T-helper 1 cell treated with Interleukin-12 subunit alpha and Interleukin-12 subunit beta and Interleukin-4 antibody, amounts not matched to agents 30 μg/mL and 1 μg/mL, for 36 hours (primary cell): ENCODE measurements at regions not wholly inside any gene's neighbourhood (a gene's known extent, or its start where the extent isn't known, plus 50 kb on each side); places are given as distances from the start of the nearest gene placed in this dataset.
"Not testable (repeated sequence)": the region's sequence is repeated elsewhere in the genome, so short reads cannot be mapped to it uniquely, and the experiment has no call there.

Experiments
- H3K27ac Mint-ChIP-seq: one replicate; pipeline ENCODE4 v1.8.0; 2021; ENCODE audit warnings: mild to moderate bottlenecking, mixed read lengths
- H3K27me3 Mint-ChIP-seq: one replicate; pipeline ENCODE4 v1.8.0; 2021; ENCODE audit warnings: low read depth, mixed read lengths
- H3K36me3 Mint-ChIP-seq: one replicate; pipeline ENCODE4 v1.8.0; 2021; ENCODE audit warnings: low read depth, mixed read lengths
- H3K4me1 Mint-ChIP-seq: one replicate; pipeline ENCODE4 v1.8.0; 2021; ENCODE audit warnings: low read depth, mixed read lengths
- H3K4me3 Mint-ChIP-seq: one replicate; pipeline ENCODE4 v1.8.0; 2021; ENCODE audit warnings: mild to moderate bottlenecking, moderate library complexity, mixed read lengths
- H3K9me3 Mint-ChIP-seq: one replicate; pipeline ENCODE4 v1.8.0; 2021; ENCODE audit warnings: mixed read lengths

DNA sequence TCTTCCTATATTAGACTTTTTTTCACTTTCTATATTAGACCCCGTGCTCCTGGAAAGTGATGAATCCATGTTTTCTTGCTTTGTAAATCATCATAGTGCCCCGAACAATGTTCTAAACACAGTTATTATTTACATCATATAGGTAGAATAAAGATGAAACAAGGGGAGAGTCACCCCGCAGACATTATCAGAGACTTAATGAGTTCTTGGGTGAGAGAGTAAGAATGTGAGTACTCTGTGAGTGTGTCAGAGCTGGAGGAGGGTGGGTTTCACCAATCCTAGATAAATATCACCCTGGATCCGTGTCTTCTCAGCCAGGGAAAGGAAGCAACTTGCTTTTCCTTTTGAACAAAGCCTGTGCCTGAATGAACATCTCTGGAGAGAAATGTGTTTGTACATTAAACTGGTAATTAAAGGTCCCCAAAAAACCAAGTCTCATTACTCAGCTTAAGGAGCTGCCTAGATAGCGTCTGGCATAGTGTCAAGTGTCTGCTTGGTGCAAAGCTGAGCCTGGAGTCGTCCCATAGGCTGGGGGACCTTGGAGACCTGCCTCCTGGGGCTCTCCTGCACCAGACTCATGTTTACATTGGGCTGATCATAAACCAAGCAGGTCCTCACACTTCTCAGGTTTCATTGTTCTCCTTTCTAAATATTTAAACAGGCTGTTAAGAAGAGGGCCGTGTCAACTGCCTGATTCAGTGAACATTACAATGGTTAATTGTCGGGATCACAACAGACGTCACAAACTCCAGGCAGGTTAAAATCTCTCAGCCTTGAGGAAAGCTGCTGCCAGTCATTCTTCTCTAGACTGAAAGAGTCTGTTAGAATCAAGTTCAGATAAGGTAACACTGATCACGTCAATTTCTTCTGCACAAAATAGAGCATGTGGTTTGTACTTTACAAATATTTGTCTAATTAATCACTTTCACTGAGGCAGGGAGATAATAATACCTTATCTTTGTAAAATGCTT, 179.7 kb upstream of the MYLIP start:
- H3K9me3 Mint-ChIP-seq: no peaks in the 10 kb centered on the region
- no peak overlapping the region for H3K27ac Mint-ChIP-seq
- H3K36me3 Mint-ChIP-seq: no peaks in the 10 kb centered on the region

DNA sequence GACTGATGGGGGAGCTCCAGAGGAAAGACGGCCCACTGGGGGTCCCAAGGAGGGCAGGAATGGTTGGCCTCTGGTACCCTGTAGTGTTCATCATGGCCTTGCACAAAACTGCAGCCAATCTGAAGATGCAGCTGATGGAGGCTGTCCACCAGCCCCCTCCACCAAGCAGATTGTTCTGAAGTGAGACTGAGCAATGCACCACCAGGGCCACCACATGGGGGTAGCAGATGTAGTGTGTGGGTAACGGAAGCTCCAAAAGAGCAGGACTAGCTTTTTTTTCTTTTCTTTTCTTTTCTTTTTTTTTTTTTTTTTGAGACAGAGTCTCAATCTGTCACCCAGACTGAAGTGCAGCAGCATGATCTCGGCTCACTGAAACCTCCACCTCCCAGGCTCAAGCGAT, 181.0 kb upstream of the MYLIP start:
- H3K4me1 Mint-ChIP-seq: peaks cover 2% of the 10 kb centered on the region
- H3K36me3 Mint-ChIP-seq: no peaks in the 10 kb centered on the region
- H3K4me3 Mint-ChIP-seq: no peak overlapping the region
- no peak overlapping the region for H3K27ac Mint-ChIP-seq
- no peaks in the 10 kb centered on the region for H3K9me3 Mint-ChIP-seq
- no peaks in the 10 kb centered on the region for H3K27me3 Mint-ChIP-seq

More for the DNA sequence above, 179.7 kb upstream of the MYLIP start:
- H3K4me3 Mint-ChIP-seq: no peak overlapping the region
- no peaks in the 10 kb centered on the region for H3K27me3 Mint-ChIP-seq
- peaks cover 2% of the 10 kb centered on the region for H3K4me1 Mint-ChIP-seq

DNA sequence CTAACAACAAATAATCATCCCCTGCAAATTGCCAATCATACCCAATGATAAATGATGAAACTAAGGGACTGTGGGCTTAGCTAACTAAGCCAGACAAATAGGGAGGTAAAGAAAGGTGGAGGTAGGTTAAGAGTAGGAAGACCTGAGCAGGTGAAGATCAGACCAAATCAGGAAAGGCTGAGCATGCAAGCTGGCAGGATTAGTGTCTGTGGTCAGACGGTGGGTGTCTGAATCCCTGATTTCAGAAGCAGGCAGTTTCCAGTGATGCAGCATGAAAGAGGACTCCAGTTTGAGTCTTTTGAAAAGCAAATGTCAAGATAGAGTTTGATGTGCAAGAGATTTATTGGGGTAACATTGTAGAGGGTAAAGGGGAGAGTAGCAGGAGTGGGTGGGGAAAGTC, 181.4 kb upstream of the MYLIP start:
- H3K4me1 Mint-ChIP-seq: peaks cover under 1% of the 10 kb centered on the region
- H3K36me3 Mint-ChIP-seq: no peaks in the 10 kb centered on the region
- no peaks in the 10 kb centered on the region for H3K9me3 Mint-ChIP-seq
- no peak overlapping the region for H3K27ac Mint-ChIP-seq
- no peaks in the 10 kb centered on the region for H3K27me3 Mint-ChIP-seq
- no peak overlapping the region for H3K4me3 Mint-ChIP-seq

DNA sequence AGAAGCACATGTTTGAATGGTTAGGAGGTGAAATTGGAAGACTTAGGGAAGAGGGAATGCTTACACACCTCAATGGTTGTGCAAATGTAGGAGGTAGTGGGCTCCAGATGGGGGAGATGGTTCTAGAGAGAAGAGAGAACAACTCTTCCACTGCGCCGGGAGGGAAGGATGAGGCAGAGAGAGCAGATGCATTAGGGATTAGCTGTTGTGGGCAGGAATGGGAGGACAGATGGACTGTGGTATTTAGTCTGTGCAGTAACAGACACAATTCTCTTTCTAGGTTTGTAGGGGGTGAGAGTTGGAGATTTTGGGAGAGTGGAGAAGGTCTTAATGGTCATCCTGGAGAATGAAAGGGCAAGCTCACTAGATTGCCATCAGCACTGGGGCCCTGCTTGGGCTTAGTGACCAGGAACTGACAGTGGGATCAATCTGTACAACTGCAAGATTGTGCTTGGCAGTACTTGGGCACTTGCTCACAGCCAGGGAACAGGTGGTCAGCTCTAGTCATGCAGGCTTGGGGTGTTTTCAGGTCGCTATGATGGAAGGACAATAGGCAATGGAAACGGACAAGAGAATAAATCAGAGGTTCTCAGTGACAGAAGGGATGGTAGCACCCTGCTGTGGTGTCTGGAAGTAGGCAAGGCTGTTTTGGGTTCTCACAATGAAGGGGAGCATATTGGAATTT, 182.0 kb upstream of the MYLIP start:
- Mint-ChIP-seq H3K27me3 (no peaks in the 10 kb centered on the region), H3K36me3 (no peaks in the 10 kb centered on the region), H3K4me3 (no peak overlapping the region), H3K9me3 (no peaks in the 10 kb centered on the region), H3K4me1 (no peaks in the 10 kb centered on the region), H3K27ac (no peak overlapping the region)

DNA sequence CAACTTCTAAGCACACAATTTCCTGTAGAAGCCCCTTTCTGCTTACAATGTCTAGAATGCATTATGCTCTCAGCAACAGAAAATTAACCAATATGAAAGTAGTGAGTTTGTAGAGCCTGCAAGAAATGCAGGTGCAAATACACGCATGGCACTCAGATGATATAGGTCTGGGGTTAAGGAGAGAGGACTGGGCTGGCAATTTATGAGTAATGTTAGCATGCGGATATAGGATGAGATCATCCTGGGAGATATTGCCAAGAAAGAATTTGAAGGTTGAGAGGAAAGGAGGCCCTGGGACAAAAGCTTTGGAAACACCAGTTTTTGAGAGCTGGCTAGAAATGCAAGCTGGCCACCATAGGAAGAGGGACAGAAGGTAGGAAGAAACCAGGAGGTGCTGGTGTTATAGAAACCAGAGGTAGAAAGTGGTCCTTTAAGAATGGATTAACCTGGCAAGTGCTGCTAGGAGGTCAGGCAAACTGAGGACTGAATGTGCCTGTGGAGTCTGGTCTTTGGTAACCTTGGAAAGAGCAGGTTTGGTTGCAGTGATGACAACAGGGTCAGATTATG, 183.2 kb upstream of the MYLIP start:
- no peak overlapping the region for H3K27ac Mint-ChIP-seq
- H3K4me3 Mint-ChIP-seq: no peak overlapping the region
- H3K9me3 Mint-ChIP-seq: no peaks in the 10 kb centered on the region
- no peaks in the 10 kb centered on the region for H3K27me3 Mint-ChIP-seq
- no peaks in the 10 kb centered on the region for H3K4me1 Mint-ChIP-seq
- H3K36me3 Mint-ChIP-seq: no peaks in the 10 kb centered on the region

DNA sequence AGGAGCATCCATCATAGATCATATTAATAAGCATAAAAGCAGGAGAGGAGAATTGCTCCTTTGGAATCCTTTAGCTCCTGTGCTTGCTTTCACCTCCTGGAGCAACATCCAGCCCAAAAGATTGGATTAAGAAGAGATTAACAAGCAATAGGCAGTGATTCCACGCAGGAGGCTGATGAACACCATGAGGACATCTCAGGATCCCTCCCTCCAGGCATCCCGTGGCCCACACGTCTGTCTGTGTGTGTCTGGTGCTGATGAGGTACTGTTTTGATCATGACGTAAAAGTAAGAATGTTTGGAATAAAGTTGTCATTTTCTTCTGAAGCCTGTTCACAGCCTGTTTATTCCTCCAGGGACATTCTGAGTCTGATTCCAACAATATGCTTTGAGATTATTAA, 185.5 kb upstream of the MYLIP start:
- H3K27ac Mint-ChIP-seq: no peak overlapping the region
- H3K4me1 Mint-ChIP-seq: no peaks in the 10 kb centered on the region
- H3K4me3 Mint-ChIP-seq: no peak overlapping the region
- no peaks in the 10 kb centered on the region for H3K27me3 Mint-ChIP-seq
- no peaks in the 10 kb centered on the region for H3K36me3 Mint-ChIP-seq
- H3K9me3 Mint-ChIP-seq: no peaks in the 10 kb centered on the region

DNA sequence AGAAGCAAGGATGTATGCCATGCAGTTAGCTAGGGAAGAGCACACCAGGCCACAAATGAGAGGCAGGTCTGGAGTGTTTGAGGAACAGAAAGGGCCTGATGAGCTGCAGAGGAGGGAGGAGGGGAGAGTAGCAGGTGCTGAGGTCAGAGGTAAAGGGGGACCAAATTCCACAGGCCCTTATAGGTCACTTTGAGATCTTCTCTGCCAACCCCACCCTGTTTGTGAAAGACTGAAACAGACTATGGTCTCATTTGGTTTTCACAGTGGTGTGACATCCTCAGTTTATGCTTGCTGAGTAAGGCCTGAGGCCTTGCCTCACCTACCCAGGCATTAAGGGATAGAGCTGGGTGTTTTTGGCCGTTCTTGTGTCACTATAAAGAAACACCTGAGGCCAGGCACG, 187.7 kb upstream of the MYLIP start:
- no peak overlapping the region for H3K27ac Mint-ChIP-seq
- H3K9me3 Mint-ChIP-seq: no peaks in the 10 kb centered on the region
- no peaks in the 10 kb centered on the region for H3K27me3 Mint-ChIP-seq
- H3K4me1 Mint-ChIP-seq: no peaks in the 10 kb centered on the region
- H3K4me3 Mint-ChIP-seq: no peak overlapping the region
- no peaks in the 10 kb centered on the region for H3K36me3 Mint-ChIP-seq

DNA sequence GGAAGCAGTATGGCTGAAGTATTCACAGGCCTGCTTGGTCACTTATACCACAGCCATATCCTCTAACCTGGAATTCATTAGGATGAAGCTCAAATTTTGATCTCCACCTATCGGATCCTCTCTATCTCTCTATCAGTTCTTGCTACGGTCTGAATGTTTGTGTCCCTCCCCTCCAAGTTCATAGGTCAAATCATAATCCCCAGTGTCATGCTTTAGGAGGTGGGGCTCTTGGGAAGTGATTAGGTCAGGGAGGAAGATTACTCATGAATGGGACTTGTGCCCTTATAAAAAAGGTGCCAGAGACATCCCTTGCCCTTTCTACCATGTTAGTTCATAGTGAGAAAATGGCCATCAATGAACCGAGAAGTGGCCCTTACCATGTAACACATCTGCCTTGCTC, 190.8 kb upstream of the MYLIP start:
- Mint-ChIP-seq H3K4me3 (no peak overlapping the region), H3K27me3 (peaks cover 7% of the 10 kb centered on the region), H3K4me1 (no peaks in the 10 kb centered on the region), H3K36me3 (no peaks in the 10 kb centered on the region), H3K9me3 (peaks cover 3% of the 10 kb centered on the region), H3K27ac (no peak overlapping the region)

DNA sequence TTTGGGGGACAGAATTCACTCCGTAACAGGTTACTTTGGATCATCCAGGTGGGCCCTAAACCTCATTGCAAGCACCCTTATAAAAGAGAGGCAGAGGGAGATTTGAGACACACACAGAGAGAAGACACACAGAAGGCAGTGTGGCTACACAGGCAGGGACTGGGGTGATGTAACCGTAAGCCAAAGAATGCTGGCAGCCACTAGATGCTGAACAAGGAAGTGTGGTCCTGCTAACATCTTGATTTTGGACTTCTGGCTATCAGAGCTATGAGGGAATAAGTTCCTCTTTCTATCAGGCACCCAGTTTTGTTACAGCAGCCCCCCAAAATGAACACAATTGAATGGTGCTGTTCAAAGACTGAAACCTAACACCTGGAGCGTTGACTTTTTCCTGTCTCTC, 191.3 kb upstream of the MYLIP start:
- Mint-ChIP-seq H3K36me3 (no peaks in the 10 kb centered on the region), H3K27ac (no peak overlapping the region), H3K4me3 (no peak overlapping the region), H3K27me3 (peaks cover 7% of the 10 kb centered on the region), H3K9me3 (peaks cover 4% of the 10 kb centered on the region), H3K4me1 (no peaks in the 10 kb centered on the region)

DNA sequence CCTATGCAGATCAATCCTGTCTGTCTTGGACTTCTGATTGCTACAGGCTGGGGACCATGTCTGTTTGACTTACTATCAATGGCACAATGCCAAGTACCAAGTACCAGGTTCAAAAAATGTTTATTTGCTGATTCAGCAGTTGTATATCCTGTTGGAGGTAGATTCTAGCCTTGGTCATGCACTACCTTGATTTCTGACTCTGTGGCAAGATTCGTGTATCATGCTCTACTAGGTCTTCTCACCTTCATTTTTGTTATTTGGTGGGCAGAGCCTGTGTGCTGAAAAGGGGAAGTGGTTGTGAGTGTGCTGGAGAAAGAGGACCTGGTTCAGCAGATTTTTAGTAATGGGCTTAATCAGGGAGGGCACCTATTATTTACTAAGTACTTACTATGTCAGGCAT, 192.4 kb upstream of the MYLIP start:
- H3K27me3 Mint-ChIP-seq: peaks cover 7% of the 10 kb centered on the region
- no peak overlapping the region for H3K27ac Mint-ChIP-seq
- peaks cover 12% of the 10 kb centered on the region for H3K9me3 Mint-ChIP-seq
- no peaks in the 10 kb centered on the region for H3K4me1 Mint-ChIP-seq
- H3K4me3 Mint-ChIP-seq: no peak overlapping the region
- H3K36me3 Mint-ChIP-seq: no peaks in the 10 kb centered on the region

DNA sequence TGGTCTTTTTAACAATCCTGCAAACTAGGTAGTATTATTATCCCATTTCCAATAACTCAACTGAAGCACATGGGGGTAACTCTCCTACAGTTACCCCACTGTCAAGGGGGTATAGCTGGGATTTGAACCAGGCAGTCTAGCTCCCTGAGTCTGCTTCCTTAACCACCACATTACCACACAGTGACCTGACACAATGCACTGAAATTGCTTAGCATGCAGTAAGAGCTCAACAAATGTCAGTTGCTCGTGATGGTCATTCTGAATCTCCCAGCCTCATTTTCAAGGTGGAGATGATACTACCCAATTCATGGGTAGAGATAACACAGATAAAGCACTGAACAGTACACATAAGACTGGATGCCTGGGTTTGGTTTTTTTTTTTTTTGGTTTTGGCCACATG, 193.2 kb upstream of the MYLIP start:
- Mint-ChIP-seq H3K27me3 (peaks cover 7% of the 10 kb centered on the region), H3K4me3 (no peak overlapping the region), H3K4me1 (no peaks in the 10 kb centered on the region), H3K36me3 (peaks cover 3% of the 10 kb centered on the region), H3K9me3 (peaks cover 21% of the 10 kb centered on the region), H3K27ac (no peak overlapping the region)

DNA sequence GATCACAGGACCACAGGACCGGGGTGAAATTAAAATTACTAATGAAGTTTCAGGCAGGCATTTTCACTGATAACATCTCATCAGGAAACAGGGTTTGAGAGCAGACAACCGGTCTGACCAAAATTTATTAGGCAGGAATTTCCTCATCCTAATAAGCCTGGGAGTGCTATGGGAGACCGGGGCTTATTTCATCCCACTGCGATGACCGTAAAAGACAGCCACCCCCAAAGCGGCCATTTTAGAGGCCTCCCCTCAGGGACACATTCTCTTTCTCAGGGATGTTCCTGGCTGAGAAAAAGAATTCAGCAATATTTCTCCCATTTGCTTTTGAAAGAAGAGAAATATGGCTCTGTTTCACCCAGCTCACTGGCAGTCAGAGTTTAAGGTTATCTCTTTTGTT, 197.2 kb upstream of the MYLIP start:
- H3K27me3 Mint-ChIP-seq, H3K36me3 Mint-ChIP-seq: not testable (repeated sequence)

DNA sequence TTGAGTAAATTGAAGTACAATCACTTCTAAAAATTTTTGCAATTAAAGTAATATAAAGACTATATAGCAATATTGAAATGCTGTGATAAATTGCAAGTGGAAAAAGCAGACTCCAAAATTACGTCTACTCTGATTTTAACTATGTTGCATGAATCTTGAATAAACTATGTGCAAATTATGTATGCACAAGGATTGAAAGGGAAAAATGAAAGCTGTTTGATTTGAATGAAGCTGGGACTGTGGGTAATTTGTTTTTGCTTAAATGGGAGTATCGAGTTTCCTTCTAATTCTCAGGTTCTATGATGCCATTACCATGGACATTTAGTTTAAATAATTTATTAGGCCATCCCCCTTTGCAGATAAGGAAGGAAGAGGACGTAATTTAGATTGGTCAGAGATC, 198.7 kb upstream of the MYLIP start:
- peaks cover 6% of the 10 kb centered on the region for H3K27me3 Mint-ChIP-seq
- no peak overlapping the region for H3K4me3 Mint-ChIP-seq
- H3K36me3 Mint-ChIP-seq: peaks cover 3% of the 10 kb centered on the region
- H3K27ac Mint-ChIP-seq: no peak overlapping the region
- no peaks in the 10 kb centered on the region for H3K4me1 Mint-ChIP-seq
- peaks cover 35% of the 10 kb centered on the region for H3K9me3 Mint-ChIP-seq

More for the DNA sequence above, 197.2 kb upstream of the MYLIP start:
- not testable (repeated sequence) for H3K4me3 Mint-ChIP-seq, H3K27ac Mint-ChIP-seq, H3K4me1 Mint-ChIP-seq
- peaks cover 30% of the 10 kb centered on the region for H3K9me3 Mint-ChIP-seq

DNA sequence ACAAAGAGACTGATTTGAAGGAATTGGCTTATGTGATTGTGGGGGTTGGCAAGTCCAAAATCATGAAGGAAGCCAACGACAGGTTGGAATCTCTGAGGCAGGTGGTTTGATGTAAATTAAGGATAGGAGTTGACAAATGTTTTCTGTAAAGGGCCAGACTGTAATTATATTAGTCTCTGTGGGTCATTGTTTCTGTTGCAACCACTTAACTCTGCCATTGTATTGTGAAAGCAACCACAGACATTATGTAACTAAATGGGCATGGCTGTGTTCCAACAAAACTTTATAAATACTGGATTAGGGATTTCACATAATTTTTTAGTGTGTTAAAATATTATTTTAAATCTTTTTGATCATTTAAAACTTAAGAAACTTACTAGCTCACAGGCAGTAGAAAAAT, 199.2 kb upstream of the MYLIP start:
- H3K4me3 Mint-ChIP-seq: no peak overlapping the region
- H3K27ac Mint-ChIP-seq: no peak overlapping the region
- H3K4me1 Mint-ChIP-seq: no peaks in the 10 kb centered on the region
- H3K27me3 Mint-ChIP-seq: peaks cover under 1% of the 10 kb centered on the region
- H3K9me3 Mint-ChIP-seq: peaks cover 35% of the 10 kb centered on the region
- H3K36me3 Mint-ChIP-seq: peaks cover 3% of the 10 kb centered on the region
